GM12801 (cell line): ENCODE measurements at regions not wholly inside any gene's neighbourhood (a gene's known extent, or its start where the extent isn't known, plus 50 kb on each side); places are given as distances from the start of the nearest gene placed in this dataset.

Experiments
- TF ChIP-seq, protein P1 (sequence below): IDR thresholded peaks from one replicate; pipeline ENCODE4 v1.5.1; 2011; ENCODE audit warnings: control low read depth; ENCODE audit not compliant: insufficient read length; ENCODE audit errors: extremely low read depth

DNA sequence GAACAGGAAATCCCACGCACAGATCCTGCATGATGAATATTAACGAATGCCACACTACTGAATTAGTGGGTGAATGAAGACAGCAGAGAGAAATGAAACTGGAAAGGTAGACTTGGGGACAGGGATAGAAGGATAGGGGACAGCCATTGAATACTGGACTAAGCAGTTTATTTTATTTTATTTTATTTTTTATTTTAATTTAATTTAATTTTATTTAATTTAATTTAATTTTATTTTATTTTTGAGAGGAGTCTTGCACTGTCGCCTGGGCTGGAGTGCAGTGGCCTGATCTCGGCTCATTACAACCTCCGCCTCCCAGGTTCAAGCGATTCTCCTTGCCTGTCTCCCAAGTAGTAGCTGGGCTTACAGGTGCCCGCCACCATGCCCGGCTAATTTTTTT, 385.2 kb downstream of the GPAT3 start:
- TF ChIP-seq, protein P1, sequence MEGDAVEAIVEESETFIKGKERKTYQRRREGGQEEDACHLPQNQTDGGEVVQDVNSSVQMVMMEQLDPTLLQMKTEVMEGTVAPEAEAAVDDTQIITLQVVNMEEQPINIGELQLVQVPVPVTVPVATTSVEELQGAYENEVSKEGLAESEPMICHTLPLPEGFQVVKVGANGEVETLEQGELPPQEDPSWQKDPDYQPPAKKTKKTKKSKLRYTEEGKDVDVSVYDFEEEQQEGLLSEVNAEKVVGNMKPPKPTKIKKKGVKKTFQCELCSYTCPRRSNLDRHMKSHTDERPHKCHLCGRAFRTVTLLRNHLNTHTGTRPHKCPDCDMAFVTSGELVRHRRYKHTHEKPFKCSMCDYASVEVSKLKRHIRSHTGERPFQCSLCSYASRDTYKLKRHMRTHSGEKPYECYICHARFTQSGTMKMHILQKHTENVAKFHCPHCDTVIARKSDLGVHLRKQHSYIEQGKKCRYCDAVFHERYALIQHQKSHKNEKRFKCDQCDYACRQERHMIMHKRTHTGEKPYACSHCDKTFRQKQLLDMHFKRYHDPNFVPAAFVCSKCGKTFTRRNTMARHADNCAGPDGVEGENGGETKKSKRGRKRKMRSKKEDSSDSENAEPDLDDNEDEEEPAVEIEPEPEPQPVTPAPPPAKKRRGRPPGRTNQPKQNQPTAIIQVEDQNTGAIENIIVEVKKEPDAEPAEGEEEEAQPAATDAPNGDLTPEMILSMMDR = no peak

- TF ChIP-seq, protein P1 = no peak
Observed at GRCh38 chr4:83920375-83920774, 384.5 kb downstream of the GPAT3 start.

DNA sequence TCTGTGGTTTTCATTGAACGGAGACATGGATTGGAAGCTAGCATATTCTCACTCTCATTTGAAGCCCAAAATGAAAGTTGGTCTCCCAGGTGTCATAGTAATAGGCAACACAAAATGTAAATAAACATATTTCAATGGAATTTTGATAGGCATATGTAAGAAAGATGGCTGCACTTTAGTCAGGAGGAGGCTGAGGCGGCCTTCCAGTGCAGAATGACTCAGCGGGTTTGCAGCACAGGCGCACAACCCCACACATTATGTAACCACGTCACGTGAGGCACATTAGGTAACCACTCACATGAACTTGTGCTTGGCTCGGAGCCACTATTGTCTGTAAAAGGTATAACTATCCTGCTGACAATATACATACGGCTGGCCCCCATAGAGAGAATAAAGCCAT, 381.7 kb downstream of the GPAT3 start:
- TF ChIP-seq, protein P1 = no peak

GRCh38 chr4:83910693-83911092, 374.8 kb downstream of the GPAT3 start:
- TF ChIP-seq, protein P1 = no peak

DNA sequence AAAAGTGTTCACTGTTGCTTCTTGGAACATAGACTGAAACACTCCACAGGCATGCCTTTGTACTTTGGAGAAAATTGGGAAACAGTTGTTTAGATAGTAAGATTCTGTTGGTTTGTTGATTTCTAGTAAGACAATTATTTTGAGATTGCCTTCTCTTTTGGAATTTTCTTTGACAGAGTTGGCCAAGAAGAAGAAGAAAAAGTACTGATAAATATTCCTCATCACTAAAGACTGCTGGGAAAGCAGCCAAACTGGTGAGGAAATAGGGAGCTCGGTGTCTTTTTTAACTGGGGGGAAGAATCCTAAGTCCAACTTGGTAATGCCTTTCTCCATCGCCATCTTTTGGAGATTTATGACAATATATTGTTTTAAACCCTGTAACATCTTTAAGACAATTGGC, 370.7 kb downstream of the GPAT3 start:
- TF ChIP-seq, protein P1 = no peak

DNA sequence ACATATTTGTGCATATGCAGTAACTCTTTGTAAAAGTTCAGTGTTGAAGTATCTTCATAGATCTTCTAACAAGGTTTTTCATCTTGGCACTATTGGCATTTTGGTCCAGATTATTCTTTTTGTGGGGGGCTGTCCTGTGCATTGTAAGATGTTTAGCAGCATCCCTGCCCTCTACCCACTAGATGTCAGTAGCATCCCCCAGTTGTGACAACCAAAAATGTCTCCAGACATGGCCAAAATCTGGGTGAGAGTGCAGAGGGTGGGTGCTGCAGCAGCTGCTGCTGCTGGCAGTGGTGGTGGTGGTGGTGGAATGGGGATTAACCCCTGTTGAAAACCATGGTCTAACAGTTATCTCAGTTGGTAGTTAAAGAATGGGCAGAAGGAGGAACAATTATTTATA, 370.0 kb downstream of the GPAT3 start:
- TF ChIP-seq, protein P1 = no peak

- TF ChIP-seq, protein P1 = no peak
Observed at GRCh38 chr4:83894831-83895230, 358.9 kb downstream of the GPAT3 start.

GRCh38 chr4:83890816-83891215, 354.9 kb downstream of the GPAT3 start:
- TF ChIP-seq, protein P1 = no peak
